HepG2 (cell line): ENCODE measurements at regions not wholly inside any gene's neighbourhood (a gene's known extent, or its start where the extent isn't known, plus 50 kb on each side); places are given as distances from the start of the nearest gene placed in this dataset.

Experiments used
- HES4 ChIP-seq: sonication (generic); formaldehyde crosslinking; IDR thresholded peaks from 2 replicates; pipeline ENCODE4 v1.9.0; 2021; ENCODE audit warnings: mild to moderate bottlenecking, missing genetic modification reagents, borderline replicate concordance
- NFKB2 ChIP-seq: sonication (generic); formaldehyde crosslinking; IDR thresholded peaks from 2 replicates; pipeline ENCODE4 v1.4.0; 2020; ENCODE audit warnings: missing genetic modification reagents, borderline replicate concordance
- NR0B2 ChIP-seq: sonication (generic); formaldehyde crosslinking; IDR thresholded peaks from 2 replicates; pipeline ENCODE4 v1.4.0; 2020; ENCODE audit warnings: mild to moderate bottlenecking, missing genetic modification reagents
- SMAD3 ChIP-seq: sonication (generic); formaldehyde crosslinking; IDR thresholded peaks from 2 replicates; pipeline ENCODE4 v1.4.0; 2020; ENCODE audit warnings: missing genetic modification reagents
- ZHX2 ChIP-seq, 2 experiments: sonication (generic) in 1 of 2; formaldehyde crosslinking in 1 of 2; IDR thresholded peaks; 2 replicates each; pipeline versions ENCODE4 v1.6.1 to v1.9.0; 2014 to 2022; ENCODE audit warnings: antibody characterized with exemption in 1 of 2, borderline replicate concordance in 1 of 2, inconsistent platforms in 1 of 2, low read depth in 1 of 2, missing genetic modification reagents in 1 of 2
- ZNF362 ChIP-seq: sonication (generic); formaldehyde crosslinking; IDR thresholded peaks from 2 replicates; pipeline ENCODE4 v1.4.0; 2020; ENCODE audit warnings: missing genetic modification reagents, mild to moderate bottlenecking, borderline replicate concordance
- ZNF367 ChIP-seq: sonication (generic); formaldehyde crosslinking; IDR thresholded peaks from 2 replicates; pipeline ENCODE4 v1.4.0; 2020; ENCODE audit warnings: missing genetic modification reagents, borderline replicate concordance
- ZNF644 ChIP-seq: IDR thresholded peaks from 2 replicates; pipeline ENCODE4 v1.6.1; 2016; ENCODE audit warnings: low read depth
- ZSCAN31 ChIP-seq: sonication (generic); formaldehyde crosslinking; IDR thresholded peaks from 2 replicates; pipeline ENCODE4 v1.5.0; 2020; ENCODE audit warnings: low read depth, mild to moderate bottlenecking, missing genetic modification reagents

- TF ChIP-seq ZHX2 (IDR thresholded peaks at IDR 0.05; ENCODE audit: low read depth), result no peak
- TF ChIP-seq ZHX2 (CRISPR knock-in tag; IDR thresholded peaks at IDR 0.05; ENCODE audit: borderline replicate concordance), result no peak
- TF ChIP-seq HES4 (CRISPR knock-in tag), result no peak
- no peak for TF ChIP-seq NR0B2 (CRISPR knock-in tag)
- TF ChIP-seq ZSCAN31 (CRISPR knock-in tag), result no peak
- no peak for TF ChIP-seq ZNF644 (CRISPR knock-in tag)
- no peak for TF ChIP-seq SMAD3 (CRISPR knock-in tag)
- TF ChIP-seq ZNF367 (CRISPR knock-in tag), result no peak
- no peak for TF ChIP-seq ZNF362
- no peak for TF ChIP-seq NFKB2 (CRISPR knock-in tag)
These were observed 261.1 kb downstream of the EN1 start (continued) for GRCh38 chr2:118586312-118586711.
